HG03378 (cell line): ENCODE measurements at regions not wholly inside any gene's neighbourhood (a gene's known extent, or its start where the extent isn't known, plus 50 kb on each side); places are given as distances from the start of the nearest gene placed in this dataset.

Experiments
- ATAC-seq: cut with Tn5 transposase; IDR thresholded peaks from one replicate; pipeline ENCODE4 v1.9.1; 2021; ENCODE audit warnings: mild to moderate bottlenecking, moderate library complexity; ENCODE audit not compliant: unreplicated experiment

- ATAC-seq: no peak
These were observed 72.6 kb downstream of the TENT5C start for GRCh38 chr1:117678246-117678977.

- ATAC-seq: no peak
These were observed 73.5 kb downstream of the TENT5C start for GRCh38 chr1:117679299-117679698.

GRCh38 chr1:117679868-117680267, 74.0 kb downstream of the TENT5C start:
- no peak for ATAC-seq

- no peak for ATAC-seq
These were observed 74.6 kb downstream of the TENT5C start for GRCh38 chr1:117680316-117681002.

GRCh38 chr1:117681093-117681900, 75.4 kb downstream of the TENT5C start:
- no peak for ATAC-seq

GRCh38 chr1:117681901-117682250, 76.0 kb downstream of the TENT5C start:
- ATAC-seq: no peak

GRCh38 chr1:117682372-117682771, 76.5 kb downstream of the TENT5C start:
- no peak for ATAC-seq

- no peak for ATAC-seq
These were observed 77.9 kb downstream of the TENT5C start for GRCh38 chr1:117683571-117684285.

GRCh38 chr1:117685936-117686806, 80.3 kb downstream of the TENT5C start:
- no peak for ATAC-seq

GRCh38 chr1:117686907-117687306, 81.1 kb downstream of the TENT5C start:
- ATAC-seq: no peak

GRCh38 chr1:117689997-117690625, 84.3 kb downstream of the TENT5C start:
- no peak for ATAC-seq

GRCh38 chr1:117691942-117692341, 86.1 kb downstream of the TENT5C start:
- no peak for ATAC-seq

- ATAC-seq: no peak
These were observed 88.7 kb downstream of the TENT5C start for GRCh38 chr1:117694543-117694942.

GRCh38 chr1:117695796-117696490, 90.1 kb downstream of the TENT5C start:
- ATAC-seq: no peak

- ATAC-seq: no peak
These were observed 90.7 kb downstream of the TENT5C start for GRCh38 chr1:117696561-117696960.

GRCh38 chr1:117697220-117697781, 91.5 kb downstream of the TENT5C start:
- no peak for ATAC-seq

GRCh38 chr1:117698398-117699160, 92.7 kb downstream of the TENT5C start:
- ATAC-seq: no peak

GRCh38 chr1:117699953-117700352, 94.1 kb downstream of the TENT5C start:
- ATAC-seq: no peak
